A549 (cell line): ENCODE measurements at regions not wholly inside any gene's neighbourhood (a gene's known extent, or its start where the extent isn't known, plus 50 kb on each side); places are given as distances from the start of the nearest gene placed in this dataset.

Experiments
- ATAC-seq, 2 experiments: fragments of 200-7000 bp in 1 of 2; fragments of >200 bp in 1 of 2; cut with Nextera tagmentation in 1 of 2; cut with Tn5 transposase in 1 of 2; 3 replicates each; pipeline versions ENCODE4 v1.8.0 to v1.9.1; 2018 to 2020; ENCODE audit warnings: mild to moderate bottlenecking in 1 of 2, moderate library complexity in 1 of 2
- CTCF ChIA-PET: fragments of 300-600 bp; sonication (Branson Sonifier 250); formaldehyde crosslinking; extraction: SDS; loops from one replicate; lab custom pipeline; 2021; ENCODE audit warnings: antibody characterized with exemption, inconsistent platforms; lab: Yijun Ruan, JAX
- POLR2A ChIA-PET: fragments of 350-600 bp; formaldehyde crosslinking; extraction: SDS; loops from one replicate; lab custom pipeline; 2021; ENCODE audit warnings: antibody characterized with exemption, inconsistent platforms; lab: Yijun Ruan, JAX
- DNase-seq, 2 experiments: peaks; one replicate each; pipeline versions ENCODE4 v3.0.0 to v3.0.0-alpha.2; 2011 to 2016; ENCODE audit warnings: low read depth in 1 of 2, low spot score in 1 of 2
- FAIRE-seq: peaks from 2 replicates; lab custom pipeline; 2011; peaks lifted over from hg19 to GRCh38; lab: Jason Lieb, UNC
- H3K27ac ChIP-seq, 2 experiments: fragments of >200 bp; sonication (Bioruptor Twin); formaldehyde crosslinking; 3 replicates each; pipeline ENCODE4 v1.5.1; 2016 to 2017
- H3K4me1 ChIP-seq: fragments of >200 bp; sonication (Bioruptor Twin); formaldehyde crosslinking; 3 replicates; pipeline ENCODE4 v1.6.1; 2016
- H3K4me2 ChIP-seq: fragments of >200 bp; sonication (Bioruptor Twin); formaldehyde crosslinking; 3 replicates; pipeline ENCODE4 v1.6.1; 2016
- H3K4me3 ChIP-seq: fragments of >200 bp; sonication (Bioruptor Twin); formaldehyde crosslinking; 3 replicates; pipeline ENCODE4 v1.5.1; 2016
- H3K9me3 ChIP-seq: fragments of >200 bp; sonication (Bioruptor Twin); formaldehyde crosslinking; 3 replicates; pipeline ENCODE4 v1.6.1; 2016
- CBX2 ChIP-seq: fragments of 200-600 bp; sonication (generic); IDR thresholded peaks from 2 replicates; pipeline ENCODE4 v1.6.1; 2016; ENCODE audit warnings: low read depth, mild to moderate bottlenecking, borderline replicate concordance
- CBX8 ChIP-seq: fragments of 200-600 bp; sonication (generic); IDR thresholded peaks from 2 replicates; pipeline ENCODE4 v1.6.1; 2016
- CEBPB ChIP-seq, 2 experiments: fragments of >200 bp in 1 of 2; sonication (Bioruptor Twin) in 1 of 2; formaldehyde crosslinking in 1 of 2; IDR thresholded peaks; 2 replicates each; pipeline ENCODE4 v1.6.1; 2012 to 2016
- EHF ChIP-seq: fragments of 250-450 bp; sonication (Bioruptor Pico); IDR thresholded peaks from 2 replicates; pipeline ENCODE4 v1.5.0; 2020; ENCODE audit warnings: mild to moderate bottlenecking
- EP300 ChIP-seq, 2 experiments: fragments of >200 bp; sonication (Bioruptor Twin); formaldehyde crosslinking; IDR thresholded peaks; 2 replicates in 1 of 2; 3 replicates in 1 of 2; pipeline ENCODE4 v1.6.1; 2016 to 2017
- FOSL2 ChIP-seq, 2 experiments: fragments of 450-650 bp in 1 of 2; fragments of >200 bp in 1 of 2; sonication (Bioruptor Twin) in 1 of 2; formaldehyde crosslinking; IDR thresholded peaks; 2 replicates each; pipeline versions ENCODE4 v1.5.0 to v1.6.1; 2016 to 2020; ENCODE audit warnings: mild to moderate bottlenecking in 1 of 2, moderate library complexity in 1 of 2
- FOXS1 ChIP-seq: fragments of 250-450 bp; sonication (Bioruptor Pico); IDR thresholded peaks from 2 replicates; pipeline ENCODE4 v1.5.0; 2020; ENCODE audit warnings: mild to moderate bottlenecking, moderate library complexity
- JUNB ChIP-seq: fragments of >200 bp; sonication (Bioruptor Twin); formaldehyde crosslinking; IDR thresholded peaks from 2 replicates; pipeline ENCODE4 v1.6.1; 2016
- MAFK ChIP-seq: fragments of 450-650 bp; IDR thresholded peaks from 2 replicates; pipeline ENCODE4 v1.6.1; 2014; ENCODE audit not compliant: partially characterized antibody
- MAZ ChIP-seq: fragments of 150-350 bp; IDR thresholded peaks from 2 replicates; pipeline ENCODE4 v1.6.1; 2014; ENCODE audit warnings: antibody characterized with exemption, low read depth, low read length, borderline replicate concordance
- MYC ChIP-seq: IDR thresholded peaks from 2 replicates; pipeline ENCODE4 v1.6.1; 2012; ENCODE audit warnings: mild to moderate bottlenecking, inconsistent platforms, low read length, improper control_type of control experiment, borderline replicate concordance
- NPAS2 ChIP-seq: fragments of 250-450 bp; sonication (Bioruptor Pico); IDR thresholded peaks from 2 replicates; pipeline ENCODE4 v1.8.0; 2022; ENCODE audit warnings: mild to moderate bottlenecking, moderate library complexity, borderline replicate concordance
- NR3C1 ChIP-seq: fragments of >200 bp; sonication (Bioruptor Twin); formaldehyde crosslinking; IDR thresholded peaks from 3 replicates; pipeline ENCODE4 v1.6.1; 2017
- POLR2A ChIP-seq: IDR thresholded peaks from 2 replicates; pipeline ENCODE4 v1.6.1; 2012; ENCODE audit warnings: mild to moderate bottlenecking, low read length
- POLR2AphosphoS2 ChIP-seq: conservative IDR thresholded peaks from 2 replicates; pipeline ENCODE4 v1.6.1; 2012; ENCODE audit warnings: low read length, improper control_type of control experiment, inconsistent platforms
- RAD21 ChIP-seq, 2 experiments: fragments of >200 bp in 1 of 2; sonication (Bioruptor Twin) in 1 of 2; formaldehyde crosslinking in 1 of 2; IDR thresholded peaks in 1 of 2; conservative IDR thresholded peaks in 1 of 2; 2 replicates in 1 of 2; 3 replicates in 1 of 2; pipeline ENCODE4 v1.6.1; 2012 to 2018; ENCODE audit warnings: inconsistent platforms in 1 of 2
- RNF2 ChIP-seq: fragments of 200-600 bp; sonication (generic); IDR thresholded peaks from 2 replicates; pipeline ENCODE4 v1.6.1; 2016; ENCODE audit warnings: low read depth, mild to moderate bottlenecking, antibody characterized with exemption, moderate library complexity, borderline replicate concordance
- SMC3 ChIP-seq: fragments of >200 bp; sonication (Bioruptor Twin); formaldehyde crosslinking; IDR thresholded peaks from 3 replicates; pipeline ENCODE4 v1.6.1; 2018; ENCODE audit warnings: inconsistent platforms
- TFCP2L1 ChIP-seq: fragments of 250-450 bp; sonication (Bioruptor Pico); IDR thresholded peaks from 2 replicates; pipeline ENCODE4 v1.5.0; 2021; ENCODE audit warnings: mild to moderate bottlenecking
- ZC3H11A ChIP-seq: fragments of 450-650 bp; IDR thresholded peaks from 2 replicates; pipeline ENCODE4 v1.6.1; 2014; ENCODE audit warnings: antibody characterized with exemption, mild to moderate bottlenecking
- WGBS: methylation state at CpG from one replicate; pipeline ENCODE4 v1.1.6; 2017; ENCODE audit errors: missing lambda C conversion rate; 5-methylcytosine and 5-hydroxymethylcytosine counted together
- TF ChIP-seq, protein P1 (sequence below): fragments of 250-450 bp; sonication (Bioruptor Pico); IDR thresholded peaks from 2 replicates; pipeline ENCODE4 v1.5.0; 2020; ENCODE audit warnings: low read depth, mild to moderate bottlenecking, moderate library complexity
- TF ChIP-seq, protein P2 (sequence below): fragments of >200 bp; sonication (Bioruptor Twin); formaldehyde crosslinking; IDR thresholded peaks from 3 replicates; pipeline ENCODE4 v1.6.1; 2016
- TF ChIP-seq, protein P3 (sequence below): IDR thresholded peaks from 2 replicates; pipeline ENCODE4 v1.6.1; 2012
- TF ChIP-seq, protein P4 (sequence below): fragments of 200-600 bp; sonication (generic); IDR thresholded peaks from 2 replicates; pipeline ENCODE4 v1.6.1; 2016; ENCODE audit warnings: antibody characterized with exemption, mild to moderate bottlenecking, moderate library complexity
- TF ChIP-seq, protein P5 (sequence below): fragments of >200 bp; sonication (Bioruptor Twin); formaldehyde crosslinking; IDR thresholded peaks from 2 replicates; pipeline ENCODE4 v1.6.1; 2016
- TF ChIP-seq, protein P6 (sequence below): fragments of 150-350 bp; IDR thresholded peaks from 2 replicates; pipeline ENCODE4 v1.6.1; 2014; ENCODE audit warnings: low read depth, mild to moderate bottlenecking, low read length
- TF ChIP-seq, protein P7 (sequence below): IDR thresholded peaks from 2 replicates; pipeline ENCODE4 v1.6.1; 2012; ENCODE audit warnings: low read depth, borderline replicate concordance

DNA sequence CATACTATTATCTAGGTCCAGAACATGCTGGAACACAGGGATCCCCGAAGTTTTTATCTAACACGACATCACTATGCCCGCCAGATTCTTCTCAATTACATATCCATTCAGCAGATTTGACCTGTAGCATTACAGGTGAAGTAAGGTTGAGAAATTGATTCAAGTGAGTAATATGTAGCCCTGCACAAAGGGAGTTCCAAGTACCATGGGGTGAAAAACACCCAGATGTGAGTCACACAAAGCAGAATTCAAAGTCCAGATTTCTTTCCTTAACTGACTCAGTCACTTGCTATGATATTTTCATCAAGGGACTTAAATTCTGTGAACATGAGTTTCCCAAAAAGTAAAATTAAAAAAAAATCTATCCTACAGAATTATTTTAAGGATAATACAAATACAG is 655.4 kb upstream of the PTCHD4 start:
- DNase-seq (peak in 1 of 2 experiments; percentile 62), FAIRE-seq (no peak), ATAC-seq (peak; percentile 76 to 88; a peak in 5 of 6 replicates)
- no peak overlapping the region for H3K4me3 ChIP-seq
- H3K27ac ChIP-seq = peak overlapping the region; percentile 52 to 58; a peak in 5 of 6 replicates
- CTCF ChIA-PET = no interaction called here
- H3K4me1 ChIP-seq = peaks cover 15% of the 10 kb centered on the region
- no peaks in the 10 kb centered on the region for H3K9me3 ChIP-seq
- TF ChIP-seq JUNB = peak; percentile 50; the same call in 1 of the 2 replicates
- peak; percentile 68; the same call in 1 of the 2 replicates for TF ChIP-seq FOSL2 (IDR thresholded peaks at IDR 0.05)
- peak; percentile 67 for TF ChIP-seq FOSL2 (CRISPR knock-in tag; IDR thresholded peaks at IDR 0.05)
- TF ChIP-seq POLR2AphosphoS2 = no peak
- TF ChIP-seq, protein P1, sequence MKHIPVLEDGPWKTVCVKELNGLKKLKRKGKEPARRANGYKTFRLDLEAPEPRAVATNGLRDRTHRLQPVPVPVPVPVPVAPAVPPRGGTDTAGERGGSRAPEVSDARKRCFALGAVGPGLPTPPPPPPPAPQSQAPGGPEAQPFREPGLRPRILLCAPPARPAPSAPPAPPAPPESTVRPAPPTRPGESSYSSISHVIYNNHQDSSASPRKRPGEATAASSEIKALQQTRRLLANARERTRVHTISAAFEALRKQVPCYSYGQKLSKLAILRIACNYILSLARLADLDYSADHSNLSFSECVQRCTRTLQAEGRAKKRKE (CRISPR knock-in tag) = no peak
- no peak for TF ChIP-seq ZC3H11A
- TF ChIP-seq, protein P2, sequence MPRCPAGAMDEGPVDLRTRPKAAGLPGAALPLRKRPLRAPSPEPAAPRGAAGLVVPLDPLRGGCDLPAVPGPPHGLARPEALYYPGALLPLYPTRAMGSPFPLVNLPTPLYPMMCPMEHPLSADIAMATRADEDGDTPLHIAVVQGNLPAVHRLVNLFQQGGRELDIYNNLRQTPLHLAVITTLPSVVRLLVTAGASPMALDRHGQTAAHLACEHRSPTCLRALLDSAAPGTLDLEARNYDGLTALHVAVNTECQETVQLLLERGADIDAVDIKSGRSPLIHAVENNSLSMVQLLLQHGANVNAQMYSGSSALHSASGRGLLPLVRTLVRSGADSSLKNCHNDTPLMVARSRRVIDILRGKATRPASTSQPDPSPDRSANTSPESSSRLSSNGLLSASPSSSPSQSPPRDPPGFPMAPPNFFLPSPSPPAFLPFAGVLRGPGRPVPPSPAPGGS = no peak
- no peak for TF ChIP-seq MYC
- 58% methylated on average over 3 of the region's 3 CpGs for WGBS
- peak overlapping the region; percentile 51 for H3K4me2 ChIP-seq
- POLR2A ChIA-PET = no interaction called here

DNA sequence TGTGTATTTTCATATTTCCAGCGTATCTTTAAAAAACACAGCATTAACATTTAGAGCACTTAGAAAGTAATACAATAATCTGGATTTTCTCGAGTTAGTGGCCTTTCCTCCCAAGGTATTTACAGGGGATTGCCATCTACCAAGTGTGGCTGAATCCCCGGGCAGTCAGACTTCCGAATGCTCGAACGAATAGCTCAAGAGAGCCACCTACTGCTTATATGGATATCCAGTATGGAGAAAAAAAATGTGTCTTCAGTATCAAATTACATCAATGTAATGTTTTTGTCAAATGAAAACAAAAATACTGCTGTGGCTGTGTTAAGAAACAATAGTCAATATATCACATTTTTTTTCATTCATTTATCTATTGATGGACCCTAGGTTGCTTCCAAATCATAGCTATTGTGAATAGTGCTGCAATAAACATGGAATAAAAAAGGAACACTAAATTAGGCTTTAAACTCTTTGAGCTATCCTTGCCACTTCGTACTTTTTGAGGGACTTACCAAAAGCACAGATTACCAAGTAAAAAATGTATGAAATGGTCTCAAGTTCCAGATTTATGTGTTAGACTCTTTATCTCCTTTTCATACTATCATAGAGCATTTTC is 654.5 kb upstream of the PTCHD4 start:
- ChIA-PET POLR2A (no interaction called here), CTCF (interaction anchor here (0.8 to 1.8 kb wide), 4 partner anchors 39 to 978 kb away, joined by 3 to 5 read pairs (median 3); no protein-coding TSS in a partner anchor)
- ATAC-seq = peak in 1 of 2 experiments; percentile 71; a peak in 2 of 6 replicates
- Histone ChIP-seq H3K4me2 (no peak overlapping the region; the same call in 2 of the 3 replicates), H3K27ac (peak overlapping the region; percentile 52 to 58; a peak in 4 of 6 replicates), H3K4me3 (no peak overlapping the region), H3K9me3 (no peaks in the 10 kb centered on the region), H3K4me1 (peaks cover 15% of the 10 kb centered on the region)
- WGBS = 39% methylated on average over 7 of the region's 7 CpGs
- peak in 1 of 2 experiments; percentile 55 for DNase-seq
- no peak for FAIRE-seq
- no peak for TF ChIP-seq NPAS2 (CRISPR knock-in tag)
- no peak for TF ChIP-seq MAZ
- TF ChIP-seq FOXS1 (CRISPR knock-in tag) = no peak
- TF ChIP-seq SMC3 = peak; percentile 36; the same call in 2 of the 3 replicates
- TF ChIP-seq, protein P3, sequence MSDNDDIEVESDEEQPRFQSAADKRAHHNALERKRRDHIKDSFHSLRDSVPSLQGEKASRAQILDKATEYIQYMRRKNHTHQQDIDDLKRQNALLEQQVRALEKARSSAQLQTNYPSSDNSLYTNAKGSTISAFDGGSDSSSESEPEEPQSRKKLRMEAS = no peak
- TF ChIP-seq EHF (CRISPR knock-in tag) = no peak
- TF ChIP-seq, protein P4, sequence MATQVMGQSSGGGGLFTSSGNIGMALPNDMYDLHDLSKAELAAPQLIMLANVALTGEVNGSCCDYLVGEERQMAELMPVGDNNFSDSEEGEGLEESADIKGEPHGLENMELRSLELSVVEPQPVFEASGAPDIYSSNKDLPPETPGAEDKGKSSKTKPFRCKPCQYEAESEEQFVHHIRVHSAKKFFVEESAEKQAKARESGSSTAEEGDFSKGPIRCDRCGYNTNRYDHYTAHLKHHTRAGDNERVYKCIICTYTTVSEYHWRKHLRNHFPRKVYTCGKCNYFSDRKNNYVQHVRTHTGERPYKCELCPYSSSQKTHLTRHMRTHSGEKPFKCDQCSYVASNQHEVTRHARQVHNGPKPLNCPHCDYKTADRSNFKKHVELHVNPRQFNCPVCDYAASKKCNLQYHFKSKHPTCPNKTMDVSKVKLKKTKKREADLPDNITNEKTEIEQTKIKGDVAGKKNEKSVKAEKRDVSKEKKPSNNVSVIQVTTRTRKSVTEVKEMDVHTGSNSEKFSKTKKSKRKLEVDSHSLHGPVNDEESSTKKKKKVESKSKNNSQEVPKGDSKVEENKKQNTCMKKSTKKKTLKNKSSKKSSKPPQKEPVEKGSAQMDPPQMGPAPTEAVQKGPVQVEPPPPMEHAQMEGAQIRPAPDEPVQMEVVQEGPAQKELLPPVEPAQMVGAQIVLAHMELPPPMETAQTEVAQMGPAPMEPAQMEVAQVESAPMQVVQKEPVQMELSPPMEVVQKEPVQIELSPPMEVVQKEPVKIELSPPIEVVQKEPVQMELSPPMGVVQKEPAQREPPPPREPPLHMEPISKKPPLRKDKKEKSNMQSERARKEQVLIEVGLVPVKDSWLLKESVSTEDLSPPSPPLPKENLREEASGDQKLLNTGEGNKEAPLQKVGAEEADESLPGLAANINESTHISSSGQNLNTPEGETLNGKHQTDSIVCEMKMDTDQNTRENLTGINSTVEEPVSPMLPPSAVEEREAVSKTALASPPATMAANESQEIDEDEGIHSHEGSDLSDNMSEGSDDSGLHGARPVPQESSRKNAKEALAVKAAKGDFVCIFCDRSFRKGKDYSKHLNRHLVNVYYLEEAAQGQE = no peak
- no peak for TF ChIP-seq TFCP2L1 (CRISPR knock-in tag)
- no peak for TF ChIP-seq NR3C1
- TF ChIP-seq CEBPB (IDR thresholded peaks at IDR 0.05) = no peak
- TF ChIP-seq CBX2 = no peak
- no peak for TF ChIP-seq RNF2
- TF ChIP-seq, protein P5, sequence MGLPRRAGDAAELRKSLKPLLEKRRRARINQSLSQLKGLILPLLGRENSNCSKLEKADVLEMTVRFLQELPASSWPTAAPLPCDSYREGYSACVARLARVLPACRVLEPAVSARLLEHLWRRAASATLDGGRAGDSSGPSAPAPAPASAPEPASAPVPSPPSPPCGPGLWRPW = no peak
- TF ChIP-seq, protein P6, sequence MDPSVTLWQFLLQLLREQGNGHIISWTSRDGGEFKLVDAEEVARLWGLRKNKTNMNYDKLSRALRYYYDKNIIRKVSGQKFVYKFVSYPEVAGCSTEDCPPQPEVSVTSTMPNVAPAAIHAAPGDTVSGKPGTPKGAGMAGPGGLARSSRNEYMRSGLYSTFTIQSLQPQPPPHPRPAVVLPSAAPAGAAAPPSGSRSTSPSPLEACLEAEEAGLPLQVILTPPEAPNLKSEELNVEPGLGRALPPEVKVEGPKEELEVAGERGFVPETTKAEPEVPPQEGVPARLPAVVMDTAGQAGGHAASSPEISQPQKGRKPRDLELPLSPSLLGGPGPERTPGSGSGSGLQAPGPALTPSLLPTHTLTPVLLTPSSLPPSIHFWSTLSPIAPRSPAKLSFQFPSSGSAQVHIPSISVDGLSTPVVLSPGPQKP = no peak
- no peak for TF ChIP-seq POLR2A
- peak; percentile 49 to 66; a peak in 4 of 5 replicates for TF ChIP-seq RAD21 (conservative IDR thresholded peaks at IDR 0.05 in 1 of 2, IDR thresholded peaks at IDR 0.05 in 1 of 2)
- TF ChIP-seq CBX8 = no peak
- TF ChIP-seq MAFK = no peak
- TF ChIP-seq, protein P7, sequence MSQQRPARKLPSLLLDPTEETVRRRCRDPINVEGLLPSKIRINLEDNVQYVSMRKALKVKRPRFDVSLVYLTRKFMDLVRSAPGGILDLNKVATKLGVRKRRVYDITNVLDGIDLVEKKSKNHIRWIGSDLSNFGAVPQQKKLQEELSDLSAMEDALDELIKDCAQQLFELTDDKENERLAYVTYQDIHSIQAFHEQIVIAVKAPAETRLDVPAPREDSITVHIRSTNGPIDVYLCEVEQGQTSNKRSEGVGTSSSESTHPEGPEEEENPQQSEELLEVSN = no peak
- TF ChIP-seq EP300 (IDR thresholded peaks at IDR 0.05) = no peak
- TF ChIP-seq, protein P2 = no peak
